C4-2B (cell line): ENCODE measurements at regions not wholly inside any gene's neighbourhood (a gene's known extent, or its start where the extent isn't known, plus 50 kb on each side); places are given as distances from the start of the nearest gene placed in this dataset.

ENCODE experiments used
- CTCF ChIP-seq: fragments of 450-650 bp; conservative IDR thresholded peaks from 2 replicates; pipeline ENCODE4 v1.5.1; 2017; ENCODE audit warnings: mild to moderate bottlenecking
- ZFX ChIP-seq: fragments of 450-650 bp; IDR thresholded peaks from 2 replicates; pipeline ENCODE4 v1.6.1; 2017

GRCh38 chr7:25805027-25805687, 346.8 kb upstream of the NFE2L3 start:
- no peak for TF ChIP-seq CTCF
- no peak for TF ChIP-seq ZFX
